Progenitor cell of endocrine pancreas (in vitro differentiated cells): ENCODE measurements at regions not wholly inside any gene's neighbourhood (a gene's known extent, or its start where the extent isn't known, plus 50 kb on each side); places are given as distances from the start of the nearest gene placed in this dataset.

Experiments
- DNase-seq: peaks from one replicate; pipeline ENCODE4 v3.0.0; 2021; ENCODE audit warnings: low spot score; ENCODE audit not compliant: unreplicated experiment
- H3K27ac Mint-ChIP-seq: 2 replicates; pipeline ENCODE4 v1.8.0; 2021; ENCODE audit warnings: mild to moderate bottlenecking, moderate library complexity, mixed read lengths
- H3K27me3 Mint-ChIP-seq: 2 replicates; pipeline ENCODE4 v1.8.0; 2021; ENCODE audit warnings: mixed read lengths
- H3K36me3 Mint-ChIP-seq: 2 replicates; pipeline ENCODE4 v1.8.0; 2022; ENCODE audit warnings: mixed read lengths; ENCODE audit not compliant: insufficient read depth
- H3K4me1 Mint-ChIP-seq: 2 replicates; pipeline ENCODE4 v1.8.0; 2021; ENCODE audit warnings: low read depth, mixed read lengths
- H3K4me3 Mint-ChIP-seq: 2 replicates; pipeline ENCODE4 v1.8.0; 2021; ENCODE audit warnings: low read depth, mild to moderate bottlenecking, moderate library complexity, mixed read lengths
- H3K9me3 Mint-ChIP-seq: 2 replicates; pipeline ENCODE4 v1.8.0; 2021; ENCODE audit warnings: low read depth, mixed read lengths
- TF ChIP-seq, protein P1 (sequence below): fragments of 200-600 bp; sonication (generic); IDR thresholded peaks from one replicate; pipeline ENCODE4 v1.5.0; 2021; ENCODE audit warnings: antibody characterized with exemption, mild to moderate bottlenecking; ENCODE audit not compliant: unreplicated experiment

DNA sequence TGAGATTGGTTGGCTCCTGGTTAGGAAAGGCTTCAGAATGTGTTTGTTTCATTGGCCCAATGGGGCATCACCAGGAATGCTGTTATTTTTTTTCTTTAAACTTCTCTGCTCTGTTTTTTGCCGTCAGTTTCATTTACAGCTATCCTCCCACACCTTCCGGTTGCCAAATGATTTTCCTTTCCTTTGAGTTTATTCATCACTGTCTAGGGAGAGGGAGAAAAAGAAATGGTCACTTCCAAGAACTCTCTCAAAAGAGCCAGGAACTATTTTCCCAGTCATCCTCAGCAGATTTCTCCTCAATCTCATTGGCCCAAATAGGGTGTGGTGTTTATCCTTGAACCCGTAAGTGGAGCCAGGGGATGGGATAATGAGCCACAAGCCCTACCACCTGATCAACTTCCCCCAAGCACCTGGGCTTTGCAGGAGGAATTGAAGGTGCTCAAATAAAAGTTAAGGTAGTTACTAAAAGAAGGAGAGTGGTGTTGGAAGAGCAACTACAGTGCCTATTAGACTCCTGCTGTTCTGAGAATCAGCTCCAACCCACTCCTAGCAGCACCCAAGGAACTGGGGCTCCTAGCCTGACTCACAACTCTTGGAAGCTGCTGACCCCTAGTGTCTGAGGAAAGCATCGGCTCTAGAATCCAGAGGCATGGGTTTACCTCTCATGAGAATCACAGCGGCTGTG is 183.8 kb upstream of the IL12A start:
- TF ChIP-seq, protein P1, sequence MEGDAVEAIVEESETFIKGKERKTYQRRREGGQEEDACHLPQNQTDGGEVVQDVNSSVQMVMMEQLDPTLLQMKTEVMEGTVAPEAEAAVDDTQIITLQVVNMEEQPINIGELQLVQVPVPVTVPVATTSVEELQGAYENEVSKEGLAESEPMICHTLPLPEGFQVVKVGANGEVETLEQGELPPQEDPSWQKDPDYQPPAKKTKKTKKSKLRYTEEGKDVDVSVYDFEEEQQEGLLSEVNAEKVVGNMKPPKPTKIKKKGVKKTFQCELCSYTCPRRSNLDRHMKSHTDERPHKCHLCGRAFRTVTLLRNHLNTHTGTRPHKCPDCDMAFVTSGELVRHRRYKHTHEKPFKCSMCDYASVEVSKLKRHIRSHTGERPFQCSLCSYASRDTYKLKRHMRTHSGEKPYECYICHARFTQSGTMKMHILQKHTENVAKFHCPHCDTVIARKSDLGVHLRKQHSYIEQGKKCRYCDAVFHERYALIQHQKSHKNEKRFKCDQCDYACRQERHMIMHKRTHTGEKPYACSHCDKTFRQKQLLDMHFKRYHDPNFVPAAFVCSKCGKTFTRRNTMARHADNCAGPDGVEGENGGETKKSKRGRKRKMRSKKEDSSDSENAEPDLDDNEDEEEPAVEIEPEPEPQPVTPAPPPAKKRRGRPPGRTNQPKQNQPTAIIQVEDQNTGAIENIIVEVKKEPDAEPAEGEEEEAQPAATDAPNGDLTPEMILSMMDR, result peak; percentile 89
- Mint-ChIP-seq H3K27me3 (peaks cover 6% of the 10 kb centered on the region), H3K36me3 (no peaks in the 10 kb centered on the region), H3K9me3 (no peaks in the 10 kb centered on the region), H3K27ac (no peak overlapping the region), H3K4me3 (no peak overlapping the region), H3K4me1 (peaks cover 4% of the 10 kb centered on the region)
- DNase-seq, result peak; percentile 44

DNA sequence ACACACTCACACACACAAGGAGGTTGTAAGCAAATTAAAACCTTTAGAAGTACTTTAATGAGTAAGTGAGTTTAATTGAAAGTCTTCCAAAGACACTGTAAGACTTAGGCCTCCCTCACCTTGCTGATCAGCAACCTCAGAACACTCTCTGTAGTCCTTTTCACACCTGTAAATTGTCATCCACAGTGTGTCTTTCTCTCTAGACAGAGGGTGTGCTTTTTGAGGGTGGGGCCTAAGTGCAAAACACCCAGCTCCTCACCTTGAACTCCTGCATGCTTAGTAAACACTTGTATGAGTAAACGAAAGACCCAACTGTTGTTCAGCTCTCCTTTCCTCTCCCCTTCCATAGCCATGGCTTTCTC is 183.2 kb upstream of the IL12A start:
- Mint-ChIP-seq H3K4me1 (peaks cover 4% of the 10 kb centered on the region), H3K27me3 (peaks cover 6% of the 10 kb centered on the region), H3K4me3 (no peak overlapping the region), H3K27ac (no peak overlapping the region), H3K9me3 (no peaks in the 10 kb centered on the region), H3K36me3 (no peaks in the 10 kb centered on the region)
- DNase-seq, result no peak
- TF ChIP-seq, protein P1, result no peak

DNA sequence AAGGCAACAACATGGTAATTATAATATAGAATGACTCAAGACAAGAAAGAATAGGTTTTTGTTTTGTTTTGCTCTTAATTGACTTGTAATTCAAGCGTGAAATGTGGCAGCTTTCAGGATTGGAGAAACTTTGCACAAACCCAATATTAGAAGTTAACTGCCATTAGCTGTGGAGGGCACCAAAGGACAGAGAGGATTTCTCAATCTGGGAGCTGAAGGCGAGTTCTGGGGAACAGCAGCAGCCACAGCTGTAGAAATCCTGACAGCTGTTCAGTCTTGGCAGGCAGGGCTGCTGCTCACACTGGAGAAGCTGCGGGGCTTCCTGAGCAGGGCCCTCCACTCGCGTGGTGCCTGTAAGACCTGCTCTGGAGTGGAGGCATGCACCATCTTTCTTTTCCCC is 182.2 kb upstream of the IL12A start:
- no peaks in the 10 kb centered on the region for H3K9me3 Mint-ChIP-seq
- no peaks in the 10 kb centered on the region for H3K36me3 Mint-ChIP-seq
- no peak overlapping the region for H3K4me3 Mint-ChIP-seq
- TF ChIP-seq, protein P1, result no peak
- peaks cover 4% of the 10 kb centered on the region for H3K4me1 Mint-ChIP-seq
- no peak overlapping the region for H3K27ac Mint-ChIP-seq
- DNase-seq, result no peak
- H3K27me3 Mint-ChIP-seq, result peaks cover 6% of the 10 kb centered on the region

DNA sequence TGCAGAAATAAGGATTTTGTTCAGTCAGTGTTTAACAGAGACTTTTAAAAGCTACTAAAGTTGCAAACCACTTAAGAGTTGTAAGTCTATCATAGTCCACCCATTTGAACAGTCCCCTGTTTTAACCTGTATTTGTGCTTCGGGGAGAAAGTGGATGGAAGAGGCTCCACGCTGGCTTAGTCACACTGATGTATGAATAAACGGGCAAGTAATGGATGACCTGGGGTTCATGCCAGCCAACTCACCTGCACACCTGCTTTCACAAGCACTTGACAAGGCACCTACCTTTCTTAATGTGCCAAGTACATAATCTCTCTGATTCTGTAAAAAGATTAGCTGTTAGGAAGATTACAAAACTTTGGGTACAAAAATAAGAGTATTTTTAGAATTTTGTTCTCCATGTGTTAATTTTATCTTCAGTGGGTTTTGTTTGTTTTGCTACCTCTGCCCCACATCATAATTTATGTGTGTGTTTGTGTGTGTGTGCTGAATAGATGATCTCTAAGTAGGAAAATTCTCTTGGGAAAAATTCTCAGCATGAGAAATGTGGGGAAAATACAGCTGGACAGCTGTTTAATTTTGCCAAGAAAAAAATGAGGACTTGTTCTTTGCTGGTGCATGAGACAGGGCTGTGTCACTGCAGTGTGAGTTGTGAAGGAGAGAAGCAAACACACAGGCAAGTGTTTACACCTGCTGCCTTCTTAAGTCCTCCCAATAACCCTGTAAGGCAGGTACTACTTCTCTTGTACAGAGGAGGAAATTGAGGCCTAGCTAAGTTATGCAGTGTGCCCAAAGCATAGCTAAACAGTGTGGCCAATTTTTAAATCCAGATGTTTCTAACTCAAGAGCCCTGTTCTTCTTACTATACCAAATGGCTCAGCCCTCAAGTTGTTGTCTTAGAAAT is 181.2 kb upstream of the IL12A start:
- H3K4me3 Mint-ChIP-seq, result no peak overlapping the region
- DNase-seq, result no peak
- peaks cover 5% of the 10 kb centered on the region for H3K27me3 Mint-ChIP-seq
- TF ChIP-seq, protein P1, result no peak
- peaks cover 4% of the 10 kb centered on the region for H3K4me1 Mint-ChIP-seq
- H3K9me3 Mint-ChIP-seq, result no peaks in the 10 kb centered on the region
- no peak overlapping the region for H3K27ac Mint-ChIP-seq
- no peaks in the 10 kb centered on the region for H3K36me3 Mint-ChIP-seq

DNA sequence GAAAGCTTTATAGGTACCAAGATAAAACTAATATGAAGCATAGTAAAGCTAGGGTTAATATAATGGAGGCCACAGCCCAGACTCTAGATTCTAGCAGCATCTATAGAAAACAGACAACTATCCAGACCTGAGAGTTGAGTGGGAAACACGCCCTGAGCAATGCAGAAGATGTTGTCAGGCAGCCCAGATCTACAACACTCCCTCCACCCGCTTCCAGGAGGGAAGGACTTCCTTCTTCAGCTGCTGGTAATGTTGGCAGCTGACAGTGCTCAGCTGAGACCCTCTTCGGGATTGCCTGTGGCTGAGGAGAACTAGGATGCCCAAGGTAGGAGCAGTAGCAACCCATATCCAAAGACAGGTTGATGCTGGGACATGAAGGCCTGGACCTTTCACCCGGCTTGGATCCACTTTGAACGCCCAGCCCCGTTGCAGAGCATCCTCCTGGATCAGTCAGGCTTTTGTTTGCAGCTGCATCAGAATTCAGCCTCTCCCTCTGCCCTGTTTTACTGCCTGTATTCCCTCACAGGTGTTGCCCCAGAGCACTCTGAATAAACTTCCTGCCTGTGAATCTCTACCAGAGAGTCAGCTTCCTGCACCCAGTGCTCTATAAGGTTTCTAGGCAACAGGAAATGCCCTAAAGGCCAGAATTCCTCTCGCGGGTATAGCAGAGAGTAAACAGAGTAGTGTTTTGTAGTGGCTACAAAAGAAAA is 174.7 kb upstream of the IL12A start:
- no peak for DNase-seq
- H3K4me1 Mint-ChIP-seq, result peaks cover 16% of the 10 kb centered on the region
- H3K4me3 Mint-ChIP-seq, result no peak overlapping the region
- TF ChIP-seq, protein P1, result no peak
- H3K27ac Mint-ChIP-seq, result no peak overlapping the region
- H3K9me3 Mint-ChIP-seq, result no peaks in the 10 kb centered on the region
- H3K27me3 Mint-ChIP-seq, result no peaks in the 10 kb centered on the region
- no peaks in the 10 kb centered on the region for H3K36me3 Mint-ChIP-seq
